Activated CD8-positive, alpha-beta memory T cell treated with anti-CD3 and anti-CD28 coated beads for 24 hours (primary cell): ENCODE measurements at regions not wholly inside any gene's neighbourhood (a gene's known extent, or its start where the extent isn't known, plus 50 kb on each side); places are given as distances from the start of the nearest gene placed in this dataset.

Experiments used
- DNase-seq: peaks from one replicate; pipeline ENCODE4 v3.0.0-alpha.2; 2020

DNA sequence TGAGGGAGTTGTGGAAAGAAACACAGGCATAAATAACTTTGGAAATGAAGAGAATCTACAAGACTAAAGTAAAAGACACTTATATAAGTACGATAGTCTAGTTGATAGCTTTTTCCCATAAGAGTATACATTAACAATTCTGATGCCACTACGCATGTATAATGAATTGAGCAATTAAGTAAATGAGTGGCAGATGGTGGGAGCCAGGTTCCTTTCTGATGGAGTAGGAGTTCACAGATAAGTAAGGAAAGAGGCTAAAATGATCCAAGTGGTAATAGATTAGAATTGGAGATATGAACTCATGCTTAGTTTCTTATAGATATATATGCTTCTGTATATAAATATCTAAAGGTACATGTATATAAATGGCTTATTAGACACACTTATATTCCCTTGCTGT is 368.3 kb downstream of the FAM181B start:
- no peak for DNase-seq

GRCh38 chr11:82356316-82356715 is 377.3 kb downstream of the FAM181B start:
- DNase-seq: no peak

DNA sequence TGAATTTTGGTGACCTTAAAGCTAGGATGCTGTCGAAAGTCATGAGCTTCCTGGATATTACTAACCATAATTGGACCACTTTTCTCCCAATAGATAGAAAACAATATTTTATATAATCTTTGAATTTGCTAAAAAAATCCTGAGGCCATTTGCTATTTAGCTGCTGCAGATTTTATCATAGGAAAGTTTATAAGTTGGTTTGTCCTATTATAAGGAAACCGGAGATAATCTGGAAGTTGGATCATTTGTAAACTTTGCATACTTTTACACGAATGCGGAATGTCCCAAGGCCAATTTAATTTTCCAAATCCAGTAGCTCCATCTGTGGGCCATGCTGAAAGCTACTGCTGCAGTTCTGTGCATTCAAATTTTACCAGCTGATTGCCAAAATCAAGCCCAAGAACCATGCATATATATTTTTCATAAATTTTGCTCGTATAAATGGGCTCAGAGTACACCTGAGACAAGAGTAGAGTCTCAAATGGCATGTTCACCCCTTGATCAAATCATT is 378.3 kb downstream of the FAM181B start:
- DNase-seq: no peak

GRCh38 chr11:82326853-82327252 is 406.8 kb downstream of the FAM181B start:
- no peak for DNase-seq

DNA sequence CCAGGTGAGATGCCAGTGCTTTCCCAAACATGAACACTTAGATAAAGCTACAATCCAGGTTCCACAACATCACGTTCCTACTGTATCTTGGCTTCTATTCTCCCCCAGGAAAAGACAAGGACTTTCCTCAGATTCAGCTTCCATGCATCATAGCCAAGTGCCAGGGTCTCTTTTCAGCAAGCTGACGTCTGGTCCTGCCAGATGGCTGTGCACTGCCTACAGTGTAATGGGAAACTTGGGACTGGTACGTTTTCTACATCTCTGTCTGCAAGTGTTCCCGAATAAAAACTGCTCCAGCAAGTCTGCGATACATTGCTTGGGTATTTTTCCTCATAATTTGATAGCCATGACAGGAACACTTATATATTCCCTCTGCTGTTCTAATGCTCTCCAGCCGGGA is 412.5 kb downstream of the FAM181B start:
- DNase-seq: no peak

- no peak for DNase-seq
These were observed 418.6 kb downstream of the FAM181B start for GRCh38 chr11:82315093-82315492.

DNA sequence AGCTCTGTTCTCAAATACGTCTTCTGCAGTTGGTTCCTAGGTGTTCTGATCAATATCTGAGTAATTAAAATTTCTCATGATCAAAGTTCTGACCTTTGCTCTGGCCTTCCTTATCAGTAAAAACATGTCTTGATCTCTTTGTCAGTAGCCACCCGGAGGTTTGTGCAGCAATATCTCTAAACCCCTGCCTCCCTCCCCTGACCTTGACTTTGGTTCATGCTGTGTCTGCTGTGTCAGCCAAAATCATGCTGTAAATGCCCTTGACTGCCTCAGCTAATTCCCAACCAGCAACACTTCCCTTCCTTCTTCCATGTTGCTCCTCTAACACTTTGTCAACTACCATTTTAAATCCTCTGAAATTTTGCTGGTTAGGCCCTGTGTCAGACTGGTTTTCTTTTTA is 424.7 kb downstream of the FAM181B start:
- no peak for DNase-seq

DNA sequence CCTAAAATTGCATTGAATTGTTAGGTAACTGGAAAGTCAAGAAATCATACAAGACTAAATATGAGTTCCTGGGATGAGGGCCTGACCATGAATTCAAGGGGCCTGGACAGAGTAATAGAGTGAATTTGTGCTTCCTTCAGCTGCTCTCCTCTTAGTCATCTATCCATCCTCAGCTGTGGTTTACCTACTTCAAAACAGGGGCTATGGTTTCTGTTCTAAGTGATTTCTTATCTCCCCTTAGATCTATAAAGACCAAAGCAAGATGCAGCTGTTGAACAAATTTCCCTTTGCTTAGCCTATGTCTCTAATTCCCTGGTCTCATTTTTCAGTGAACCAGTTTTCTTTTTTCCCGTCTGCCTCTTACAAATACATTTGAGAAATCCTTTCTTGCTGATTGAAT is 428.5 kb downstream of the FAM181B start:
- DNase-seq: no peak

DNA sequence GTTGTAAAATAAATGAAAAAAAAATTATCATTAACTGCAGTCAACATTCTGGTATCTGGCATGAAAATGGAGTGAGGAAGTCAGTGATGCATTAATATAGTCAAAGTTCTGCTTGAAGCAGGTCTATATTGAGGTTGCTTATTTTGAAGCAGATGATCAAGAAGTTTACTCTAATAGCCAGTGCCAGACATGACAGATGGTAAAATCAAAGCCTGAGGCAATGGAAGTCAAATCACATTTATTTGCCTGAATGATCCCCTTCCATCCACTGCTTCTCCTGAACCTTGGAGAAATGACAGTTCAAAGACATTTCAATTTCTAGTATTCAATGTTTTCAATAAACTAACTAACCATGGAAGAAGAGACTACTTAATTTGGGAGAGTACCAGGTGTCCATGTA is 430.0 kb downstream of the FAM181B start:
- DNase-seq: no peak

DNA sequence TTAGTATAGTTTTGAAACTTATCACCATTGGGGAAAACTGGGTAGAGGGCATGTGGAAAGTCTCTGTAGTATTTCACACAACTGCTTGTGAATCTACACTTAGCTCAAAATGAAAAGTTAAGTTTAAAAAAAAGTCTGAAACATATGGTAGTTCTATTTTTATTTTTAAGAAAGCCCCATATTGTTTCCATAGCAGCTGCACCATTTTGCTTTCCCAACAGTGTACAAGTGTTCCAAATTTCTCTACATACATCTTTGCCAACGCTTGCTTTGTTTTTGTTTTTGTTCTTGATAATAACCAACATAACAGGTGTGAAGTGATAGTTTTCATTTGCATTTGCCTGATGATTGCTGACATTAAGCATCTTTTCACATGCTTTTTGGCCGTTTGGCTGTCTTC is 445.2 kb downstream of the FAM181B start:
- DNase-seq: no peak

- no peak for DNase-seq
These were observed 462.8 kb downstream of the FAM181B start for GRCh38 chr11:82270870-82271269.

DNA sequence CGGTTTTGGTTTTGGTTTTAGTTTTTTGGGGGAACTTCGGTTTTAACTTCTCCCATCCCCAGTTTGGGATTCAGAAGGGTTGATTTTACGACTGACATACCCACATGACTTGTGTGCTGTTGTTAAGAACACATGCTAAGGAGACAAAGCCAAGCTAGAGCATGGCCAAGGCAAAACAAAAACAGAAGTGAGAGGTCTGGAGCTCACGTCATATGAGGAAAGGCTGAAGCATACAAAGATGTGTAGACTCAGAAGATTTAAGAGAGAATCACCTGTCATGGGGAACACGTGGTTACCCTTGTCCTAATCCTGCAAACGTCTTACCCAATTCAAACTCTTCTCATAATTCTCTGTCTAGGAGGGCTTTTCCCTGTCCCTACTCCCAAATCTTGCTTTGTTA is 465.0 kb downstream of the FAM181B start:
- DNase-seq: no peak

DNA sequence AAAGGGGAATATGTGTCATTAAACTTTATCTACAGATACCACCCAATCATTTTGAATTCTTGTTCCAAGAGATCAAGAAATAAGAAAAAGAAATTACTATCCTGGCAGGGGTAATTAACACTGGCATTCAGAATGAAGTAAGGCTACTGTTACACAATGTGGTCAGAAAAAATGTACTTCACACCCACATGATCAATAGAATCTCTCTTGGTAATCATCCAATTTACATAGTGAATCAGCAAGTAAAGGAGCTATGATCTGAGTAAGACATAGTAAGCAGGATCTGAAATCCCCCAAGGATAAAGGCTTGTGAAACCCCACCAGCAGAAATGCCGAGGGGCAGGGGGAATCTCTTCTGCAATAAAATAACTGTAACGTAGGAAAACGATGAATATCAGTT is 466.5 kb downstream of the FAM181B start:
- no peak for DNase-seq

- DNase-seq: no peak
These were observed 472.3 kb downstream of the FAM181B start for GRCh38 chr11:82261367-82261766.

DNA sequence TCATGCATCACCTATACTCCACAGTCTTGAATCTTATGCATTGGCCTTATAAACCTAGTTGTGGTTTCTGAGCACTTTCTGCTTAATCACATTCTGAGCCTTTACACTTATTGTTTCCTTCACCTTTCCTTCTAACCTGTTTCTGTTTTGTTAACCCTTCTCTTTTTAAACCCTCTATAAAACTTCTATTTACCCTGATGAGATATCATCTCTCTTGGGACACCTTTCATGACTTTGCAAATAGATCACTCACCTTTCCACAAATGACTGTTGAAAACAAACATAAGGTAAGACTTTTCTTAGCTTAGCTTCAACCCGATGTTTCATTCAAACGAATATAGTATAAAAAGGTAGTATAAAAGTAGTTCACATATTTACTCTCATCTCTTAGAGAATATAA is 483.6 kb downstream of the FAM181B start:
- DNase-seq: no peak

DNA sequence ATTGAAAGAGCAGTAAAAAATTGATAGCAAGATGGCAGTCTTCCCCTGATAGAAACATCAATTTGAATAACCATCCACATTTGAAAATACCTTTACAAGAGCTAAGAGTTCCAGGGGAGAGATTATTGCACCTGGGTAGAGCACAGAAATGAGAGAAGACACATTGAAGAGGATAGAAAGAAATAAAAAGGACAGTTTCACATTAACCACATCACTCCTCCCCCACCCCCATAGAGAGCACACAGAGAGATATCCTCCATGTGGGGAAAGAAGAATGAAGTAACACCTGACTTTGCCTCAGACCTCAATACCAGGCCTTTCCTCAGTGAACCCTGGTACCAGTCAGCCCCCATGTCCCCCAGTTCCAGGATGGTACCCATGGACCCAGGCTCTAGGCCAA is 486.7 kb downstream of the FAM181B start:
- DNase-seq: no peak

DNA sequence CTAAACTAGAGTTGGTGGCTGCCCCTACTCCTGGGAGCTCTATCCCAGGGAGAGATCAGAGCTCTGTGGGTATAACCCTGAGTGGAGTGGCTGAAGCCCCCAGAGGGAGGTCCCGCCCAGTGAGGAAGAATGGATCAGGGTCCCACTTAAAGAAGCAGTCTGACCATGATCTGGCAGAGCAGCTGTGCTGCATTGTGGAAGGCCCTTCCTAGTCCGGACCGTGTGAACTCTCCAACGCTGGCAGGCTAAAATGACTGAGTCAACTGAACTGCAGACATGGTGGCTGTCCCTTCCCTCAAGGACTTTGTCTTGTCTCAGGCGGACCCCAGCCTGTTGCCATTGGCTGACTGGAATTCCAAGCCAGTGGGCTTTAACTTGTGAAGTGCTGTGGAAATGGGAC is 494.2 kb downstream of the FAM181B start:
- DNase-seq: no peak

- DNase-seq: no peak
These were observed 499.4 kb downstream of the FAM181B start for GRCh38 chr11:82234256-82234655.

- no peak for DNase-seq
These were observed 500.5 kb downstream of the FAM181B start for GRCh38 chr11:82233201-82233600.

DNA sequence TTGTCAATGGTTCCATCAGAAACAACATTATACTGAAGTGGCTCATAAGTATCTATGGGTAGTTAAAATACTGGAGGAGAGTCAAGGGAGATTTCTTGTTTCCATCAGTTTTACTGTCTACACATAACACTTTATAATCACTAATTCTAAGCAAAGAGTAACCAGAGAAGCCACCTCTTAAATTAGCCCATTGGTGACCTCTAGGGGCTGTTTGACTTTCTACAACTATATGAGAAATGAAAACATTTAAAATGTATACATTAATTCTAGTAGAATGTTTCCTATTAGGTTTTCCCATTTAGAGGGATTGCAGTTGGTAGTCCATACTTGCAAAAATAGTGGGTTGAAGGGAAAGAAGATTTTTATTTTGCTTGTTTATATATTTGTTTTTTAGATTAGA is 504.3 kb downstream of the FAM181B start:
- DNase-seq: no peak

DNA sequence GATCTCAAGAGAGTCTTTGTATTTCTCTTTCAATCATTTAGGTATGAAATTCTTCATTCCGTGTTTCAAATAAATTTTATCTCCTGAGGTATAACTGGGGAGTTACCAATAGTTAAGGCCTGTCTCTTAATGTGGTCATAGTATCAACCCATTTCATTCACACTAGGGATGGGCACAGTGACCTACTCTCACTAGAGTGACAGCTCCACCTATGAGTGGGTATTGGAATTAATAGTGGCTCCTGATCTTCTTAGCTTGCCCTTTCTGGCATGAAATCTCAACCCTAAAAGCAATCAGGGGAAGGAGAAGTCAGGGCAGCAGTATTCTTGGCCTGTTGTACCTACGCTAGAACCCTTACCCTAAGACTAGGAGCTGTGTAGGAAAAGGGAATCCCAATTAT is 507.7 kb downstream of the FAM181B start:
- no peak for DNase-seq

- no peak for DNase-seq
These were observed 508.2 kb downstream of the FAM181B start for GRCh38 chr11:82225502-82225901.

- no peak for DNase-seq
These were observed 516.6 kb downstream of the FAM181B start for GRCh38 chr11:82216927-82217570.

- no peak for DNase-seq
These were observed 523.7 kb downstream of the FAM181B start for GRCh38 chr11:82210011-82210410.

GRCh38 chr11:82195283-82195682 is 538.4 kb downstream of the FAM181B start:
- DNase-seq: no peak

- no peak for DNase-seq
These were observed 539.1 kb downstream of the FAM181B start for GRCh38 chr11:82194521-82194920.
